MM.1S (cell line): ENCODE measurements at regions not wholly inside any gene's neighbourhood (a gene's known extent, or its start where the extent isn't known, plus 50 kb on each side); places are given as distances from the start of the nearest gene placed in this dataset.
"Not testable (repeated sequence)": the region's sequence is repeated elsewhere in the genome, so short reads cannot be mapped to it uniquely, and the experiment has no call there.

Source experiments
- EZH2 ChIP-seq: fragments of 300-600 bp; sonication (generic); optimal IDR thresholded peaks from 2 replicates; pipeline ENCODE3; 2017; ENCODE audit warnings: low read depth, mild to moderate bottlenecking, antibody characterized with exemption, low read length, mixed read lengths
- EZH2phosphoT487 ChIP-seq: fragments of 300-600 bp; sonication (generic); IDR thresholded peaks from 2 replicates; pipeline ENCODE4 v1.6.1; 2018; ENCODE audit warnings: antibody characterized with exemption, low read length
- TF ChIP-seq, protein P1 (sequence below): fragments of 300-600 bp; sonication (generic); IDR thresholded peaks from 2 replicates; pipeline ENCODE4 v1.5.1; 2016; ENCODE audit warnings: antibody characterized with exemption, low read length, mixed read lengths

DNA sequence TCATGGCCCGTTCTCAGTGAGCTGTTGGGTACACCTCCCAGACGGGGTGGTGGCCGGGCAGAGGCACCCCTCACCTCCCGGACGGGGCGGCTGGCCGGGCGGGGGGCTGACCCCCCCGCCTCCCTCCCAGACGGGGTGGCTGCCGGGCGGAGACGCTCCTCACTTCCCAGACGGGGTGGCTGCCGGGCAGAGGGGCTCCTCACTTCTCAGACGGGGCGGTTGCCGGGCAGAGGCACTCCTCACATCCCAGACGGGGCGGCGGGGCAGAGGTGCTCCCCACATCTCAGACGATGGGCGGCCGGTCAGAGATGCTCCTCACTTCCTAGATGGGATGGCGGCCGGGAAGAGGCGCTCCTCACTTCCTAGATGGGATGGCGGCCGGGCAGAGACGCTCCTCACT, 129.7 kb upstream of the DAAM1 start:
- TF ChIP-seq, protein P1, sequence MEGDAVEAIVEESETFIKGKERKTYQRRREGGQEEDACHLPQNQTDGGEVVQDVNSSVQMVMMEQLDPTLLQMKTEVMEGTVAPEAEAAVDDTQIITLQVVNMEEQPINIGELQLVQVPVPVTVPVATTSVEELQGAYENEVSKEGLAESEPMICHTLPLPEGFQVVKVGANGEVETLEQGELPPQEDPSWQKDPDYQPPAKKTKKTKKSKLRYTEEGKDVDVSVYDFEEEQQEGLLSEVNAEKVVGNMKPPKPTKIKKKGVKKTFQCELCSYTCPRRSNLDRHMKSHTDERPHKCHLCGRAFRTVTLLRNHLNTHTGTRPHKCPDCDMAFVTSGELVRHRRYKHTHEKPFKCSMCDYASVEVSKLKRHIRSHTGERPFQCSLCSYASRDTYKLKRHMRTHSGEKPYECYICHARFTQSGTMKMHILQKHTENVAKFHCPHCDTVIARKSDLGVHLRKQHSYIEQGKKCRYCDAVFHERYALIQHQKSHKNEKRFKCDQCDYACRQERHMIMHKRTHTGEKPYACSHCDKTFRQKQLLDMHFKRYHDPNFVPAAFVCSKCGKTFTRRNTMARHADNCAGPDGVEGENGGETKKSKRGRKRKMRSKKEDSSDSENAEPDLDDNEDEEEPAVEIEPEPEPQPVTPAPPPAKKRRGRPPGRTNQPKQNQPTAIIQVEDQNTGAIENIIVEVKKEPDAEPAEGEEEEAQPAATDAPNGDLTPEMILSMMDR = not testable (repeated sequence)
- TF ChIP-seq EZH2phosphoT487, EZH2: not testable (repeated sequence)
